ENCODE measurements at regions not wholly inside any gene's neighbourhood (a gene's known extent, or its start where the extent isn't known, plus 50 kb on each side); places are given as distances from the start of the nearest gene placed in this dataset.
A peak's percentile ranks its signal among the peaks of the same experiment; 100 is the strongest.

DNA sequence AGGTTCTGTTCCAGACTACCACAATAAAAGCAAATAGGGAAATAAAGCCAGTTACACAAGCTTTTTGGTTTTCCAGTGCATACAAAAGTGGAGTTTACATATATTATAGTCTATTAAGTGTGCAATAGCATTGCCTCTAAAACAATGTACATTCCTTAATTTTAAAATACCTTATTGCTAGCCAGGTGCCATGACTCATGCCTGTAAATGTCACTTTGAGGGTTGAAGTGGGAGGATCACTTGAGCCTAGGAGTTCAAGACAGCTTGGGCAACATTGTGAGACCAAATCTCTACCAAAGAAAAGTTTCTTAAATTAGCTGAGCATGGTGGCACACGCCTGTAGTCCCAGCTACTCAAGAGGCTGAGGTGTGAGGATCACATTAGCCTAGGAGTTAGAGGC is 52.9 kb upstream of the IMP4 start:
- Histone ChIP-seq H2BK12ac (ENCODE audit: low read length) (no peak overlapping the region), H3K4me2 (ENCODE audit: low read length) (no peak overlapping the region), H3K23ac (ENCODE audit: low read length) (no peak overlapping the region), H3K4me3 (ENCODE audit: low read depth, low read length) (no peak overlapping the region), H4K91ac (ENCODE audit: low read depth, low read length) (no peak overlapping the region), H4K8ac (ENCODE audit: low read depth, low read length) (no peak overlapping the region), H3K14ac (ENCODE audit: low read length) (no peak overlapping the region), H2AK5ac (ENCODE audit: low read length) (no peak overlapping the region), H2BK120ac (ENCODE audit: insufficient read depth, low read length, poor library complexity) (no peak overlapping the region), H3K27ac (ENCODE audit: low read depth, low read length) (no peak overlapping the region), H3K9ac (ENCODE audit: low read length) (no peak overlapping the region), H2AFZ (ENCODE audit: insufficient read depth, low read length, poor library complexity) (no peak overlapping the region), H4K12ac (ENCODE audit: low read depth, low read length) (no peak overlapping the region), H3K18ac (ENCODE audit: low read length) (no peak overlapping the region), H3K79me1 (ENCODE audit: low read length) (peaks cover 4% of the 10 kb centered on the region), H3K9me3 (ENCODE audit: insufficient read depth, low read depth, low read length) (no peaks in the 10 kb centered on the region), H3K4me1 (ENCODE audit: control insufficient read depth in 1 of 2, insufficient read depth in 2 of 2, low read length in 2 of 2) (peaks cover 8% of the 10 kb centered on the region in 2 experiments), H2BK5ac (ENCODE audit: low read depth, low read length, poor library complexity) (no peak overlapping the region), H3K27me3 (ENCODE audit: insufficient read depth, low read length) (no peaks in the 10 kb centered on the region), H3K4ac (ENCODE audit: low read depth, low read length) (no peak overlapping the region), H3K36me3 (ENCODE audit: control insufficient read depth in 1 of 2, insufficient read depth in 2 of 2, low read length in 2 of 2) (no peaks in the 10 kb centered on the region), H3K79me2 (ENCODE audit: control insufficient read depth, insufficient read depth, low read length, poor library complexity) (no peaks in the 10 kb centered on the region)
- peak in 1 of 2 donors; percentile 34 for DNase-seq
- WGBS (ENCODE audit: extremely low coverage, insufficient coverage, insufficient read length), result no CpG with 5 or more reads among the region's 1 CpG

GRCh38 chr2:130288467-130289403 is 54.0 kb upstream of the IMP4 start:
- Histone ChIP-seq H2BK5ac (ENCODE audit: low read depth, low read length, poor library complexity) (peak overlapping the region; percentile 56), H4K12ac (ENCODE audit: low read depth, low read length) (peak overlapping the region; percentile 37), H3K23ac (ENCODE audit: low read length) (no peak overlapping the region), H4K91ac (ENCODE audit: low read depth, low read length) (peak overlapping the region; percentile 74), H2BK120ac (ENCODE audit: insufficient read depth, low read length, poor library complexity) (peak overlapping the region; percentile 54), H3K36me3 (ENCODE audit: control insufficient read depth in 1 of 2, insufficient read depth in 2 of 2, low read length in 2 of 2) (no peaks in the 10 kb centered on the region), H3K27me3 (ENCODE audit: insufficient read depth, low read length) (no peaks in the 10 kb centered on the region), H3K9ac (ENCODE audit: low read length) (no peak overlapping the region), H3K14ac (ENCODE audit: low read length) (no peak overlapping the region), H2BK12ac (ENCODE audit: low read length) (peak overlapping the region; percentile 80), H4K8ac (ENCODE audit: low read depth, low read length) (peak overlapping the region; percentile 81), H3K9me3 (ENCODE audit: insufficient read depth, low read depth, low read length) (no peaks in the 10 kb centered on the region), H3K27ac (ENCODE audit: low read depth, low read length) (no peak overlapping the region), H3K4me1 (ENCODE audit: control insufficient read depth in 1 of 2, insufficient read depth in 2 of 2, low read length in 2 of 2) (peaks cover 8% of the 10 kb centered on the region in 2 experiments), H3K79me2 (ENCODE audit: control insufficient read depth, insufficient read depth, low read length, poor library complexity) (no peaks in the 10 kb centered on the region), H2AFZ (ENCODE audit: insufficient read depth, low read length, poor library complexity) (peak overlapping the region; percentile 62), H3K79me1 (ENCODE audit: low read length) (peaks cover 4% of the 10 kb centered on the region), H3K4me3 (ENCODE audit: low read depth, low read length) (no peak overlapping the region), H2AK5ac (ENCODE audit: low read length) (peak overlapping the region; percentile 81), H3K4me2 (ENCODE audit: low read length) (peak overlapping the region; percentile 43), H3K18ac (ENCODE audit: low read length) (peak overlapping the region; percentile 66), H3K4ac (ENCODE audit: low read depth, low read length) (peak overlapping the region; percentile 14)
- no CpG with 5 or more reads among the region's 56 CpGs for WGBS (ENCODE audit: extremely low coverage, insufficient coverage, insufficient read length)
- peak; percentile 42 to 81 for DNase-seq

DNA sequence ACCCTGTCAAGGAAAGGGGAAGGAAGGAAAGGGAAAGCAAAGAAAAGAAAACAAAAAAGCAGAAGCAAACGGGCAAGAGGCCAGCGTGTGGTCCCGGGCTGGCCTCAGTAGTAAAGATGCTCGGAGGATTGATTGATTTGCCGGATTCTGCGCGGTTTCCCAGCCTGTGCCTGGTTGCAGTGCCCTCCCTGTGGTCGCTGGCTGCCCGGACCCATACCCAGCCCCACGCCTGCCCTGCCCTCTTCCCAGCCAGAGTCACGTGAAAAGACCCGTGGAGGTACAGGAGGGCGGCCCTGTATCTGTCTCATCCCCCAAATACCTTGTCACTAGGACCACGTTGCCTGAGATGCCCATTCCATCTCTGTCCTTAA is 55.1 kb upstream of the IMP4 start:
- H3K36me3 ChIP-seq (ENCODE audit: control insufficient read depth in 1 of 2, insufficient read depth in 2 of 2, low read length in 2 of 2), result no peaks in the 10 kb centered on the region
- no peak overlapping the region for H2AK5ac ChIP-seq (ENCODE audit: low read length)
- H2BK5ac ChIP-seq (ENCODE audit: low read depth, low read length, poor library complexity), result no peak overlapping the region
- no CpG with 5 or more reads among the region's 14 CpGs for WGBS (ENCODE audit: extremely low coverage, insufficient coverage, insufficient read length)
- no peaks in the 10 kb centered on the region for H3K9me3 ChIP-seq (ENCODE audit: insufficient read depth, low read depth, low read length)
- no peak overlapping the region for H3K14ac ChIP-seq (ENCODE audit: low read length)
- peaks cover 8% of the 10 kb centered on the region in 2 experiments for H3K4me1 ChIP-seq (ENCODE audit: control insufficient read depth in 1 of 2, insufficient read depth in 2 of 2, low read length in 2 of 2)
- no peak overlapping the region for H3K18ac ChIP-seq (ENCODE audit: low read length)
- no peak overlapping the region for H4K8ac ChIP-seq (ENCODE audit: low read depth, low read length)
- no peak overlapping the region for H3K23ac ChIP-seq (ENCODE audit: low read length)
- H3K79me2 ChIP-seq (ENCODE audit: control insufficient read depth, insufficient read depth, low read length, poor library complexity), result no peaks in the 10 kb centered on the region
- H2BK120ac ChIP-seq (ENCODE audit: insufficient read depth, low read length, poor library complexity), result no peak overlapping the region
- H3K79me1 ChIP-seq (ENCODE audit: low read length), result peaks cover 4% of the 10 kb centered on the region
- no peaks in the 10 kb centered on the region for H3K27me3 ChIP-seq (ENCODE audit: insufficient read depth, low read length)
- no peak overlapping the region for H2BK12ac ChIP-seq (ENCODE audit: low read length)
- H2AFZ ChIP-seq (ENCODE audit: insufficient read depth, low read length, poor library complexity), result no peak overlapping the region
- no peak overlapping the region for H3K4ac ChIP-seq (ENCODE audit: low read depth, low read length)
- H3K9ac ChIP-seq (ENCODE audit: low read length), result no peak overlapping the region
- H3K27ac ChIP-seq (ENCODE audit: low read depth, low read length), result no peak overlapping the region
- no peak overlapping the region for H4K12ac ChIP-seq (ENCODE audit: low read depth, low read length)
- H3K4me2 ChIP-seq (ENCODE audit: low read length), result no peak overlapping the region
- no peak for DNase-seq
- no peak overlapping the region for H4K91ac ChIP-seq (ENCODE audit: low read depth, low read length)
- no peak overlapping the region for H3K4me3 ChIP-seq (ENCODE audit: low read depth, low read length)

- H3K23ac ChIP-seq (ENCODE audit: low read length), result no peak overlapping the region
- H2AFZ ChIP-seq (ENCODE audit: insufficient read depth, low read length, poor library complexity), result no peak overlapping the region
- H3K4ac ChIP-seq (ENCODE audit: low read depth, low read length), result no peak overlapping the region
- H3K18ac ChIP-seq (ENCODE audit: low read length), result no peak overlapping the region
- no peak overlapping the region for H4K12ac ChIP-seq (ENCODE audit: low read depth, low read length)
- H3K79me1 ChIP-seq (ENCODE audit: low read length), result peaks cover 4% of the 10 kb centered on the region
- no peaks in the 10 kb centered on the region for H3K36me3 ChIP-seq (ENCODE audit: control insufficient read depth in 1 of 2, insufficient read depth in 2 of 2, low read length in 2 of 2)
- H3K4me2 ChIP-seq (ENCODE audit: low read length), result no peak overlapping the region
- no peak overlapping the region for H3K27ac ChIP-seq (ENCODE audit: low read depth, low read length)
- no peak overlapping the region for H4K91ac ChIP-seq (ENCODE audit: low read depth, low read length)
- no peaks in the 10 kb centered on the region for H3K27me3 ChIP-seq (ENCODE audit: insufficient read depth, low read length)
- H3K9ac ChIP-seq (ENCODE audit: low read length), result no peak overlapping the region
- no peaks in the 10 kb centered on the region for H3K79me2 ChIP-seq (ENCODE audit: control insufficient read depth, insufficient read depth, low read length, poor library complexity)
- H2AK5ac ChIP-seq (ENCODE audit: low read length), result no peak overlapping the region
- no peak overlapping the region for H2BK12ac ChIP-seq (ENCODE audit: low read length)
- H3K9me3 ChIP-seq (ENCODE audit: insufficient read depth, low read depth, low read length), result no peaks in the 10 kb centered on the region
- peaks cover 8% of the 10 kb centered on the region in 2 experiments for H3K4me1 ChIP-seq (ENCODE audit: control insufficient read depth in 1 of 2, insufficient read depth in 2 of 2, low read length in 2 of 2)
- H2BK120ac ChIP-seq (ENCODE audit: insufficient read depth, low read length, poor library complexity), result no peak overlapping the region
- H4K8ac ChIP-seq (ENCODE audit: low read depth, low read length), result no peak overlapping the region
- no peak overlapping the region for H3K14ac ChIP-seq (ENCODE audit: low read length)
- H3K4me3 ChIP-seq (ENCODE audit: low read depth, low read length), result no peak overlapping the region
- WGBS (ENCODE audit: extremely low coverage, insufficient coverage, insufficient read length), result no CpG with 5 or more reads among the region's 35 CpGs
- no peak for DNase-seq
- H2BK5ac ChIP-seq (ENCODE audit: low read depth, low read length, poor library complexity), result no peak overlapping the region
Measured at GRCh38 chr2:130286983-130287655, 55.6 kb upstream of the IMP4 start.

All from trophoblast cell (in vitro differentiated cells and primary cell).